ENCODE measurements at regions not wholly inside any gene's neighbourhood (a gene's known extent, or its start where the extent isn't known, plus 50 kb on each side); places are given as distances from the start of the nearest gene placed in this dataset.

DNA sequence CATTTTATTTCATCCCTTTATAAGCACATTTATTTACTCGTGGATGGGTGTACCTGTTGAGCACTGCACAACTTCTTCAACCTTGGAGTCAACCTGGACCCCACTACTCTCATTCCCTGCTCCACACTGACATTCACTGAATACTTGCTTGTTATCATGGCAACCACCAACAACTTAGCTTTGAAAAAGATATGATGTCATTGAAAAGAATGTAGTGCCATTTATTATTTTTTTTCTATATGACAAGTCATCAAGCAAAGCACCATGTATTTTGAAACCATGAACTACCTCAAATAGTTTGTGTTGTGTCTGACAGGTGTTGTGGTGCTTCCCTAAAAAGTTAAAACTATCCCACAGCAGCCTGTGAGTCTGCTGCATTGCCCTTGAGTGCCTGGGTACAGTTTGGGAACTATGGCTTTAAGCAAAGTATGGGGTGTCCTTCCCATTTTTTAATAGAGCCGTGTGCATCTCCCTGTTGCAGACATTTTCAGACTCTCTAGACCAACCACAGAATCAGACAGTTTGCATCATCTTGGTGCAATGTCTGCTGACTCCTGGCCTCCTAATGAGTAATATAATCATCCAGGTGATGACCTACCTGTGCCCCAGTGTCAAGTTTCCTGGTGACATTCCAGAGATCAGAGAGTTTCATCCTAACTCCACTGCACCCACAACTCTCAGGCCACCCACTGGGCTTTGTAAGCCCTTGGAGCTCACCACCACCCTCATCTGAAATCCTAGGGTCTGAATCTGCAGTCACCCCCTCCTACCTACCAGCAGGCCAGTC is 339.7 kb upstream of the PROX1 start:
- Histone ChIP-seq H3K9ac (ENCODE audit: low read depth, low read length) (no peak overlapping the region), H3K4me2 (ENCODE audit: low read depth, low read length) (no peak overlapping the region), H3K18ac (ENCODE audit: low read depth, low read length) (no peak overlapping the region), H2BK15ac (ENCODE audit: low read depth, low read length) (no peak overlapping the region), H3K4me3 (ENCODE audit: insufficient read depth, low read depth, low read length) (no peak overlapping the region), H3K27ac (ENCODE audit: insufficient read depth, low read length) (no peak overlapping the region), H3K4me1 (ENCODE audit: control insufficient read depth, insufficient read depth, low read length) (no peaks in the 10 kb centered on the region), H3K9me1 (ENCODE audit: insufficient read depth, low read length) (no peaks in the 10 kb centered on the region), H4K91ac (ENCODE audit: insufficient read depth, low read depth, low read length) (no peak overlapping the region), H2AFZ (replicated peaks; ENCODE audit: low read length, poor library complexity) (no peak overlapping the region), H2BK20ac (ENCODE audit: low read depth, low read length) (no peak overlapping the region), H4K20me1 (ENCODE audit: insufficient read depth, low read length) (no peaks in the 10 kb centered on the region), H3K36me3 (ENCODE audit: control insufficient read depth, insufficient read depth, low read length) (no peaks in the 10 kb centered on the region), H3K9me3 (ENCODE audit: control insufficient read depth, insufficient read depth, low read length) (peaks cover 10% of the 10 kb centered on the region), H3K27me3 (ENCODE audit: control insufficient read depth, insufficient read depth, low read length) (no peaks in the 10 kb centered on the region), H3K4ac (ENCODE audit: low read depth, low read length) (no peak overlapping the region), H2AK9ac (replicated peaks; ENCODE audit: low read depth, low read length, poor library complexity) (no peak overlapping the region), H3K23ac (ENCODE audit: low read depth, low read length) (no peak overlapping the region), H3K14ac (replicated peaks; ENCODE audit: low read depth, low read length) (no peak overlapping the region), H2AK5ac (ENCODE audit: low read depth, low read length) (no peak overlapping the region), H3K56ac (ENCODE audit: extremely low read depth, insufficient read depth, low read length) (no peak overlapping the region), H4K5ac (ENCODE audit: low read depth, low read length) (no peak overlapping the region), H2BK120ac (ENCODE audit: low read depth, low read length) (no peak overlapping the region), H2BK5ac (ENCODE audit: low read depth, low read length, poor library complexity, severe bottlenecking) (no peak overlapping the region), H3K79me1 (ENCODE audit: low read depth in 1 of 2, low read length in 2 of 2) (no peaks in the 10 kb centered on the region), H4K8ac (ENCODE audit: low read depth in 2 of 2, low read length in 2 of 2) (no peak overlapping the region)
- intact Hi-C loops (cut with micrococcal nuclease) (loop anchor here (10.0 kb wide), 1 partner anchor 143 kb away; no protein-coding TSS in a partner anchor), dilution Hi-C loops (cut with HindIII; ENCODE audit: low sequenced_read_pairs, unreplicated experiment) (no loop called here), in situ Hi-C loops (cut with MboI; ENCODE audit: low sequenced_read_pairs) (no loop called here)
- no peak for ATAC-seq (ENCODE audit: low read depth)
- ChIA-PET POLR2A (ENCODE audit: unreplicated experiment) (no interaction called here), CTCF (no interaction called here)
- no peak for DNase-seq
- TF ChIP-seq FOS (IDR thresholded peaks at IDR 0.05; ENCODE audit: low read depth, low read length) (no peak), MAZ (IDR thresholded peaks at IDR 0.05; ENCODE audit: borderline replicate concordance, low read depth, low read length) (no peak), MXI1 (IDR thresholded peaks at IDR 0.05; ENCODE audit: borderline replicate concordance, low read depth, low read length) (no peak), BHLHE40 (IDR thresholded peaks at IDR 0.05; ENCODE audit: low read depth, low read length) (no peak), RAD21 (IDR thresholded peaks at IDR 0.05; ENCODE audit: low read length) (no peak), NFE2L2 (IDR thresholded peaks at IDR 0.05; ENCODE audit: low read depth, low read length) (no peak), CHD1 (IDR thresholded peaks at IDR 0.05; ENCODE audit: low read depth, low read length) (no peak), CEBPB (IDR thresholded peaks at IDR 0.05; ENCODE audit: low read depth, low read length) (no peak), MAFK (IDR thresholded peaks at IDR 0.05; ENCODE audit: low read depth, low read length) (no peak), RCOR1 (IDR thresholded peaks at IDR 0.05; ENCODE audit: insufficient replicate concordance, low read length) (no peak), RFX5 (IDR thresholded peaks at IDR 0.05; ENCODE audit: low read depth, low read length) (no peak), SMC3 (IDR thresholded peaks at IDR 0.05; ENCODE audit: low read depth, low read length) (no peak), POLR2A (IDR thresholded peaks at IDR 0.05; ENCODE audit: low read depth, low read length) (no peak)
- TF ChIP-seq, protein P1, sequence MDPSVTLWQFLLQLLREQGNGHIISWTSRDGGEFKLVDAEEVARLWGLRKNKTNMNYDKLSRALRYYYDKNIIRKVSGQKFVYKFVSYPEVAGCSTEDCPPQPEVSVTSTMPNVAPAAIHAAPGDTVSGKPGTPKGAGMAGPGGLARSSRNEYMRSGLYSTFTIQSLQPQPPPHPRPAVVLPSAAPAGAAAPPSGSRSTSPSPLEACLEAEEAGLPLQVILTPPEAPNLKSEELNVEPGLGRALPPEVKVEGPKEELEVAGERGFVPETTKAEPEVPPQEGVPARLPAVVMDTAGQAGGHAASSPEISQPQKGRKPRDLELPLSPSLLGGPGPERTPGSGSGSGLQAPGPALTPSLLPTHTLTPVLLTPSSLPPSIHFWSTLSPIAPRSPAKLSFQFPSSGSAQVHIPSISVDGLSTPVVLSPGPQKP (IDR thresholded peaks at IDR 0.05; ENCODE audit: borderline replicate concordance, low read depth, low read length), result no peak
- TF ChIP-seq, protein P2, sequence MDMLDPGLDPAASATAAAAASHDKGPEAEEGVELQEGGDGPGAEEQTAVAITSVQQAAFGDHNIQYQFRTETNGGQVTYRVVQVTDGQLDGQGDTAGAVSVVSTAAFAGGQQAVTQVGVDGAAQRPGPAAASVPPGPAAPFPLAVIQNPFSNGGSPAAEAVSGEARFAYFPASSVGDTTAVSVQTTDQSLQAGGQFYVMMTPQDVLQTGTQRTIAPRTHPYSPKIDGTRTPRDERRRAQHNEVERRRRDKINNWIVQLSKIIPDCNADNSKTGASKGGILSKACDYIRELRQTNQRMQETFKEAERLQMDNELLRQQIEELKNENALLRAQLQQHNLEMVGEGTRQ (IDR thresholded peaks at IDR 0.05; ENCODE audit: low read depth, low read length), result no peak
- TF ChIP-seq, protein P3, sequence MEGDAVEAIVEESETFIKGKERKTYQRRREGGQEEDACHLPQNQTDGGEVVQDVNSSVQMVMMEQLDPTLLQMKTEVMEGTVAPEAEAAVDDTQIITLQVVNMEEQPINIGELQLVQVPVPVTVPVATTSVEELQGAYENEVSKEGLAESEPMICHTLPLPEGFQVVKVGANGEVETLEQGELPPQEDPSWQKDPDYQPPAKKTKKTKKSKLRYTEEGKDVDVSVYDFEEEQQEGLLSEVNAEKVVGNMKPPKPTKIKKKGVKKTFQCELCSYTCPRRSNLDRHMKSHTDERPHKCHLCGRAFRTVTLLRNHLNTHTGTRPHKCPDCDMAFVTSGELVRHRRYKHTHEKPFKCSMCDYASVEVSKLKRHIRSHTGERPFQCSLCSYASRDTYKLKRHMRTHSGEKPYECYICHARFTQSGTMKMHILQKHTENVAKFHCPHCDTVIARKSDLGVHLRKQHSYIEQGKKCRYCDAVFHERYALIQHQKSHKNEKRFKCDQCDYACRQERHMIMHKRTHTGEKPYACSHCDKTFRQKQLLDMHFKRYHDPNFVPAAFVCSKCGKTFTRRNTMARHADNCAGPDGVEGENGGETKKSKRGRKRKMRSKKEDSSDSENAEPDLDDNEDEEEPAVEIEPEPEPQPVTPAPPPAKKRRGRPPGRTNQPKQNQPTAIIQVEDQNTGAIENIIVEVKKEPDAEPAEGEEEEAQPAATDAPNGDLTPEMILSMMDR (conservative IDR thresholded peaks at IDR 0.05; ENCODE audit: low read depth, low read length), result no peak
- BruUV-seq (replicated peaks), result no TSS peak
- no CpG with 5 or more reads among the region's 2 CpGs for WGBS, 2 experiments (ENCODE audit: extremely low coverage in 2 of 2, insufficient read length in 1 of 2)

Measured in IMR-90 (cell line).